IPS-15b (cell line): ENCODE measurements at regions not wholly inside any gene's neighbourhood (a gene's known extent, or its start where the extent isn't known, plus 50 kb on each side); places are given as distances from the start of the nearest gene placed in this dataset.

ENCODE experiments used
- H3K27me3 ChIP-seq: one replicate; pipeline ENCODE4 v1.6.1; 2013; ENCODE audit warnings: low read length; ENCODE audit not compliant: control insufficient read depth, insufficient read depth
- H3K36me3 ChIP-seq: one replicate; pipeline ENCODE4 v1.6.1; 2013; ENCODE audit warnings: low read length; ENCODE audit not compliant: control insufficient read depth, insufficient read depth
- H3K4me1 ChIP-seq: one replicate; pipeline ENCODE4 v1.6.1; 2013; ENCODE audit warnings: mild to moderate bottlenecking, low read length; ENCODE audit not compliant: control insufficient read depth, insufficient read depth
- H3K4me3 ChIP-seq: one replicate; pipeline ENCODE4 v1.5.1; 2013; ENCODE audit warnings: low read depth, low read length
- H3K9ac ChIP-seq: one replicate; pipeline ENCODE4 v1.6.1; 2013; ENCODE audit warnings: low read depth, mild to moderate bottlenecking, low read length
- H3K9me3 ChIP-seq: one replicate; pipeline ENCODE4 v1.6.1; 2013; ENCODE audit warnings: mild to moderate bottlenecking, low read length; ENCODE audit not compliant: control insufficient read depth, insufficient read depth

DNA sequence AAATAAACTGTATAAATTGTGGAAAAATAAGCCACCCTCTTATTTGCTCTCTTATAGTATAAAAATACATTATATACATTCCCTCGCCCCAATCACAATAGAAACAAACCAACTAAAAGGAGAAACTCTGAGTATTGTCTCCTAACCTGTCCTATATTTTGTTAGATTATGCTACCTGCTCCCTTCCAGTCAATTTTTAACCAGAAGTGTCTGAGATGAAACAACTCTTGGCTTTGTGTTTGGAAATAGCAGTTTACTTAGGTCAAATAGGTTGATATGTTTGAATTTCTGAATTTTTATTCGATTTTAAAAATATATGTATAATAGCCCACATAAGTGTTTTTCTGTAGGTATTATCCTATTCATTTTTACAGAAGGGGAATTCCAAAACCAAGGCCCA is 475.0 kb upstream of the ZNF462 start:
- Histone ChIP-seq H3K36me3 (no peaks in the 10 kb centered on the region), H3K4me3 (no peak overlapping the region), H3K9me3 (no peaks in the 10 kb centered on the region), H3K27me3 (no peaks in the 10 kb centered on the region), H3K4me1 (no peaks in the 10 kb centered on the region), H3K9ac (no peak overlapping the region)

DNA sequence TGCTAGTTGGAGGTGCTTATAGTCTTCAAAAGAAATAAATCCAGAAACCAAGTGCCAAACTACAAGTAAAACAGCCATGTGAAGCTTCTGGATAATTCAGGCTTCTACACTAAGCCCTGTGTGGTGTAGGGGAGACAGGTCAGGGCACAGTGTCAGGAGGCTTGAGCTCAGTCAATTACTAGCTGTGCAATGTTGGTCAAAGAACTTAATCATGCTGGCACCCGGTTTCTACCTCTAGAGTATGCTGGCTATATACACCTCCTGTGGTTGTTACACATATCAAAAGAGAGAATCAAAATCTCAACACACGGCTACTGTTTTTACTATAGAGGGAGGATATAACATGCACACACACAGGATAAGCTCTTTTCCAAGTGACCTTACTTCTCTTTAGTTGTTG is 469.7 kb upstream of the ZNF462 start:
- Histone ChIP-seq H3K36me3 (no peaks in the 10 kb centered on the region), H3K4me1 (no peaks in the 10 kb centered on the region), H3K9ac (no peak overlapping the region), H3K4me3 (no peak overlapping the region), H3K9me3 (no peaks in the 10 kb centered on the region), H3K27me3 (no peaks in the 10 kb centered on the region)

DNA sequence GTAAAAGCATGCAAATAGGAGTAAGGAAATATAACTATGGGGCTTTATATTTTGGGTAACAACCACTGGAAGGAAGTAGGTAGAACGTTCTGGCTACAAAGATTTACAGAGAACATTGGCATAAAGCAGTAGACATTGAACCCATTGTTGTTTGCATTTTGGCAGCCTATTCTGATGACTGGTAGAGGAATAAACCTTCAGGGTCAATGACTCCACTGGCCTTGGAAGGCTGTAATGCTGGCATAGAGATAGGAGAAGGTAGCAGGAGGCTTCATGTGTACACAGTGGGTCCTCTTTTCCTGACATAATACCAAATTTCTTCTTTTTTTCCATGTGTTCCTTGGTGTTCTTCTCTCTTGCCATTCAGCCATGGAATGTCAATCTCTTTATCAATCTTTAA is 462.8 kb upstream of the ZNF462 start:
- no peaks in the 10 kb centered on the region for H3K4me1 ChIP-seq
- no peaks in the 10 kb centered on the region for H3K9me3 ChIP-seq
- no peak overlapping the region for H3K4me3 ChIP-seq
- H3K27me3 ChIP-seq = no peaks in the 10 kb centered on the region
- no peaks in the 10 kb centered on the region for H3K36me3 ChIP-seq
- H3K9ac ChIP-seq = no peak overlapping the region

DNA sequence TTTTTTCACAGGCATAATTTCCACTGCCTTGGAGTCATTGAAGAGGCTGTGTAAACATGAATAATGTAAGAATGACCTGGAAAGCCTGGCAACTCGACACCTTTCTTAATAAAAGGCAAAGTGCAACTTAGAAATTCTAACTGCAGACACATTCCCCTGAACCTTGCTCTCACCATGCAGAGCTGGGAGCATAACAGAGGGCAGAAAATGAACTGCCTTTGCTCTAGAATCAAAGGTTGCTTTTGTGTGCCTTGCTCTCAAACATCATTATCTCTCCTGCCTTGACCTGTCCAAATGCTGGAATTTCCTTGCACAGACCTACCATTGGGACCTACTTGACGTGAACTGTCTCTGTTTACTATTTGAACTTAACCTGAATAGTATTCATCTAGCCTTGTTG is 462.0 kb upstream of the ZNF462 start:
- no peak overlapping the region for H3K9ac ChIP-seq
- H3K4me3 ChIP-seq = no peak overlapping the region
- H3K9me3 ChIP-seq = no peaks in the 10 kb centered on the region
- H3K4me1 ChIP-seq = no peaks in the 10 kb centered on the region
- H3K27me3 ChIP-seq = no peaks in the 10 kb centered on the region
- H3K36me3 ChIP-seq = no peaks in the 10 kb centered on the region

DNA sequence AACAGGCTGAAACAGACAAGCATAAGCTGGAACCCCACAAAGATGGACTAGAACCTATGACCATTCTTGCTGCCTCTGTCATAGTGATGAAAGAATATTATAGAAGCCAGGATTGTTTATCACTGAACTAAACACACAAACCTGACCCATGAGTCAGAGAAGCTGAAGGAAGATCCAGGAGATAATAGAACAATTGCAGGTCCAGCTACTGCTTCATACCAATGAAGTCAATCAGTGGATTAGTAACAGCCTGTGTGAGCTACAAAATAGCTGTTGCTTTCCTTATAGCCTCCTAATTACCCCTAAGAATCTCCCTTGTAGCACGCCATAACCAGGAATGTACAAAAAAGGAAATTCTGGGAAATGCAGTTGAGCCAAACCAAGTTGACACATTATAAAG is 459.9 kb upstream of the ZNF462 start:
- H3K9ac ChIP-seq = no peak overlapping the region
- no peaks in the 10 kb centered on the region for H3K4me1 ChIP-seq
- H3K36me3 ChIP-seq = no peaks in the 10 kb centered on the region
- H3K27me3 ChIP-seq = no peaks in the 10 kb centered on the region
- no peak overlapping the region for H3K4me3 ChIP-seq
- H3K9me3 ChIP-seq = no peaks in the 10 kb centered on the region

DNA sequence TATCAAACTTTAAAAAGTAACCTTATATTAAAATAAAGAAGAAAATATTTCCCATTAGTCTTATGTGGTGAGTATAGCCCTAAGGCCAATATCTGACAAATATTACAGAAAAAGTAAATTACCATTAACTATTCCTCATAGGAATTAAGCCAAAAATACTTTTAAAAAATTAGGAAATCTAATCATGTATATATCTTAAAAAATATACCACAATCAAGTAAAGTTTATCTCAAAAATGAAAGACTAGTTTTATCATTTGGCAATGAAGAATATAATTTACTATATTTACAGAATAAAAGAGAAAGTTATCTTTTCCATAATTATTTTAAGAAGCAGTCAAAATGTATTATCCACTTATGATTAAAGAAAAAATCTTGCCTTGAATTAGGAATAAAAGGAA is 458.8 kb upstream of the ZNF462 start:
- Histone ChIP-seq H3K4me3 (no peak overlapping the region), H3K9ac (no peak overlapping the region), H3K27me3 (no peaks in the 10 kb centered on the region), H3K9me3 (no peaks in the 10 kb centered on the region), H3K4me1 (no peaks in the 10 kb centered on the region), H3K36me3 (no peaks in the 10 kb centered on the region)

DNA sequence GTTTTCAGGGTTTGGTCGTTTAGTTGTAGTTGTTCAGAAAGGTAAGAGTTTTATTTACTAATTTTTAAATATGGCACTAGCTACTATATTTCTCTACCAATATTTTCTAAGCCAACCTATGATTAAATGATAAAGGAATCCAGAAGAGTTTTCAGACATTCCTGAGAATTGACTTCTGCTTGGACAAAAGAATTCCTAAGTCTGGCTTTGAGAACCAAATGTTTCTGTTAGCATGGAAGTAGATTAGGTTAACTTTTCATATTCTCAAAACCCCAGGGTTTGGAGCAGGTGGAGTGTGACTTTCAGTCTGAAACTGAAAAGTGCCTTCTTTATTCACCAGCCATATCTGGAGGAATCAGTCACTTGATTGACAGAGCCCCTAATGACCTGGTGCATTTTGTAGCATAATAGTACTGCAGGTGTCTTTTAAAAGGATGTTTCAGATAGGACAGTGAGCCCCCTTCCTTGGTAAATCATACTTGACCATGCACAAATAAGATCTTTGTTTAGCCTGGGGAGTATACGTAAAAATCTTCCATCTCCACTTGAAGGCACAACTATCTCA is 457.0 kb upstream of the ZNF462 start:
- Histone ChIP-seq H3K4me3 (no peak overlapping the region), H3K27me3 (no peaks in the 10 kb centered on the region), H3K4me1 (no peaks in the 10 kb centered on the region), H3K9ac (no peak overlapping the region), H3K9me3 (no peaks in the 10 kb centered on the region), H3K36me3 (no peaks in the 10 kb centered on the region)

DNA sequence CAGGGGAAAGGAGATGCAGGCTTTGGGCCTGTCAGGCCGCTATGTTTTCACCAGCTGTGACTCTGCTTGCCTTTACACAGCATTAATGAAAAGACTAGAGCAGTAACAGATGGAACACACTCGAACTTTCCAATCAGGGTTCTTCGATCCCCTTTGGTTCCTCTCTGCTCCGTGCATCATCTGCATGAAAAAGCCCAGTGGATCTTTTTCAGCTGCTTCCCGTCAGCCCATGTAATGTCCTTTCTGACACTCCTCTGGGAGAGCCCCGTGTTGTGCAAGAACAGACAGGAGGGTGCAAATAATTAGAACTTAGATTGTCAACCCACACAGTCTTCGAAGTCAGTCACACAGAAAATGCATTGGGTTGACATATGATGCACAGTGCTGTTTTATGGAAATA is 448.9 kb upstream of the ZNF462 start:
- no peaks in the 10 kb centered on the region for H3K9me3 ChIP-seq
- H3K36me3 ChIP-seq = no peaks in the 10 kb centered on the region
- H3K9ac ChIP-seq = no peak overlapping the region
- H3K4me1 ChIP-seq = no peaks in the 10 kb centered on the region
- no peaks in the 10 kb centered on the region for H3K27me3 ChIP-seq
- H3K4me3 ChIP-seq = no peak overlapping the region

DNA sequence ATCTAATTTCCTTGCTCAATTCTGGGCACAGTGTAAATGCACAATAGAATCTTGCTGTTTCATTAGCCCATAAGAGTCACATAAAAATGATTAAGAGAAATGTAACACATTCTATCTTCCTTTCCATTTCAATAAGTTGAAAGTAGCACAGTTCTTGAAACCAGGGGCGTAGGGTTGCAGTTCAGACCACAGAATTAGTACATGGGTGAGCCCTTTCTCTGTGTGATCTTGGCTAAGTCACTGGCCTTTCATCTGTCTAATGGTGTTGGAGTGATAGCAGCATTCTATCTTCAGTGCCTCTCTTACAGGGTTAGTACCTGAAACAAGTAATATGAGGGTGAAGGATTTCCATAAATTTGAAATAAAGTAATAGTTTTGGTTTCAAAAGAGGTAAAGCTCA is 445.3 kb upstream of the ZNF462 start:
- no peaks in the 10 kb centered on the region for H3K36me3 ChIP-seq
- no peaks in the 10 kb centered on the region for H3K9me3 ChIP-seq
- no peaks in the 10 kb centered on the region for H3K4me1 ChIP-seq
- no peaks in the 10 kb centered on the region for H3K27me3 ChIP-seq
- H3K9ac ChIP-seq = no peak overlapping the region
- no peak overlapping the region for H3K4me3 ChIP-seq

DNA sequence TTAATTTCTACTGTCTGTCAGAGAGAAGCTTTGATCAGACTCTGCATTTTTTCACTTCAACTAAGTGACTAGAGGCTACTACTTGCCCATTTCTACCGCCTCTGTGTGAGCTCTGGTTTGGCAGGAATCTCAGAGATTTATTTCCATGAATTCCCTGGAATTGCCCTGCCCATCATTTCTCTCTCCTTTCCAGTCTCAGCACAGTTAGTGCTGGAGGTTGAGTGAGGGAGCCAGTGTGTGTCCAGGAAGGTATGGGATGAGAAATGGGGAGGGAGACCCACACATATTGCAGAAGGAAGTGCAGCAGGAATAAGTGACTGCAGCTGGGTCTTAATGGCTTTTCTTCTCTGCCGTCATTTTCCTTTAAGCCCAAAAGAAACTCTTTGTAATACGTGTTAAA is 443.1 kb upstream of the ZNF462 start:
- Histone ChIP-seq H3K9me3 (no peaks in the 10 kb centered on the region), H3K9ac (no peak overlapping the region), H3K36me3 (no peaks in the 10 kb centered on the region), H3K27me3 (no peaks in the 10 kb centered on the region), H3K4me1 (no peaks in the 10 kb centered on the region), H3K4me3 (no peak overlapping the region)

DNA sequence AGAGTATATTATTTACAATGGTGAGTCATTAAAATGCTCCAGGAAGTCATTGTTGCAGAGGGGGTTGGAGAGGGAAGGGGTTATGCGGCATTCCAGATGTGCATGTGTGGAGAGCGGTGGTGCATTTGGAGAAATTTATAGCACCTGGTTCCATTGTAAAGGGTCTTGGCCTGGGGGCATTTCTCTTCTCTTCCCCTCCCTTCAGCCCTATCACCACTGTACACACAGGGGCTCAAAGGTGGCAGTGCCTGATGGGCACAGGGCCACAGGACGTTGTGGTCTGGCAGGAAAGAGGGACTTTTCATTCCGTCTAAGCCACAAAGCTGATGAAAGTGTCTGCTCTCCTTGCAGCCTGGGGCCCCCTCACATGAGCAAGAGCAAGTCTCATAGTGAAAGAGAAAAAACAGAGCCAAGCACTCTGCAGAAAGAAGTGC is 442.4 kb upstream of the ZNF462 start:
- Histone ChIP-seq H3K9ac (no peak overlapping the region), H3K9me3 (no peaks in the 10 kb centered on the region)

DNA sequence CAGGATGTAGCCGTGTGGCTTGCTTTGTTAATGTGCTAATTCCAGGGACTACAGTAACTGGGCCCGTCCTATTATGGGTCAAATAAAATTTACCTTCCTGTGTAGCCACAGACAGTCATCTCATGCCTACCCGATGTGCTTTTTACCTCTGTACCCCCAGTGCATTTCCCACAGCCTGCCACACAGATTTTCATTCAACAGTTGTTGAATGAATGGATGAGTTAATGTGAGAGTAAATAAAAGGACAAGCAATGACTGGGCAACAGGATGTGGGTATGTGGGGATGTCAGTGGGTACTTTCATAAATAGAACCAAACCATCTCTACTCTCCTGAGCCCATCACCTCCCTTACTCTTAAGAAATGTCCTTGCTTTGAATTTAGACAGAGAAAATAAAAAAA is 441.2 kb upstream of the ZNF462 start:
- H3K9me3 ChIP-seq = no peaks in the 10 kb centered on the region
- no peak overlapping the region for H3K4me3 ChIP-seq
- no peaks in the 10 kb centered on the region for H3K36me3 ChIP-seq
- H3K9ac ChIP-seq = no peak overlapping the region
- no peaks in the 10 kb centered on the region for H3K27me3 ChIP-seq
- H3K4me1 ChIP-seq = no peaks in the 10 kb centered on the region

More for the DNA sequence above, 442.4 kb upstream of the ZNF462 start:
- no peaks in the 10 kb centered on the region for H3K4me1 ChIP-seq
- no peaks in the 10 kb centered on the region for H3K36me3 ChIP-seq
- H3K27me3 ChIP-seq = no peaks in the 10 kb centered on the region
- H3K4me3 ChIP-seq = no peak overlapping the region

DNA sequence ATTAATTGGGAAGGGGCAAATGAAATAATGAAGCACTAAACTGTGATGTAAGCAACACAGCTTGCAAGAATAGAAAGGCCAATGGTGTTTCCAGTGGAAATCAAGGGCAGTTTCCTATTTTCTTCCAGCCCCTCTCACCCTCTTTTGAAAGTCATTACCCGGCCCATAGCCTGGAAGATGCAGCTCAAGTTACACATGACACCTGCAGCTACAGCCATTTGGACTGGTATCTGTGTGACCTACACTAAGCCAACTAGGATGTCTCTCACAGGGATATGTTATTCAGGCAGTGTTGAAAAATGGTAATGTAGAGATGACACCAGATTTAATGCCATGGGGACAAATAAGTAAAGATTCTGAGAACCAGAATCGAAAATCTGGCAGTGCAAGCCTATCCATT is 439.4 kb upstream of the ZNF462 start:
- H3K36me3 ChIP-seq = no peaks in the 10 kb centered on the region
- H3K9ac ChIP-seq = no peak overlapping the region
- no peak overlapping the region for H3K4me3 ChIP-seq
- H3K27me3 ChIP-seq = no peaks in the 10 kb centered on the region
- no peaks in the 10 kb centered on the region for H3K4me1 ChIP-seq
- H3K9me3 ChIP-seq = no peaks in the 10 kb centered on the region
